OCI-LY7 (cell line): ENCODE measurements at regions not wholly inside any gene's neighbourhood (a gene's known extent, or its start where the extent isn't known, plus 50 kb on each side); places are given as distances from the start of the nearest gene placed in this dataset.
"Not testable (repeated sequence)": the region's sequence is repeated elsewhere in the genome, so short reads cannot be mapped to it uniquely, and the experiment has no call there.

ENCODE experiments used
- CTCF ChIP-seq: fragments of 200-600 bp; sonication (generic); conservative IDR thresholded peaks from 2 replicates; pipeline ENCODE4 v1.5.1; 2014; ENCODE audit warnings: mild to moderate bottlenecking, antibody characterized with exemption, low read length, moderate library complexity, mixed read lengths
- EZH2phosphoT487 ChIP-seq: fragments of 200-600 bp; sonication (generic); IDR thresholded peaks from 2 replicates; pipeline ENCODE4 v1.6.1; 2018; ENCODE audit warnings: low read depth, borderline replicate concordance, mild to moderate bottlenecking, mixed run types, antibody characterized with exemption, low read length, moderate library complexity, mixed read lengths

GRCh38 chr12:8384686-8385085 is 71.1 kb upstream of the CLEC6A start:
- TF ChIP-seq CTCF, EZH2phosphoT487: not testable (repeated sequence)
